ENCODE measurements at regions not wholly inside any gene's neighbourhood (a gene's known extent, or its start where the extent isn't known, plus 50 kb on each side); places are given as distances from the start of the nearest gene placed in this dataset.
"Not testable (repeated sequence)": the region's sequence is repeated elsewhere in the genome, so short reads cannot be mapped to it uniquely, and the experiment has no call there.

DNA sequence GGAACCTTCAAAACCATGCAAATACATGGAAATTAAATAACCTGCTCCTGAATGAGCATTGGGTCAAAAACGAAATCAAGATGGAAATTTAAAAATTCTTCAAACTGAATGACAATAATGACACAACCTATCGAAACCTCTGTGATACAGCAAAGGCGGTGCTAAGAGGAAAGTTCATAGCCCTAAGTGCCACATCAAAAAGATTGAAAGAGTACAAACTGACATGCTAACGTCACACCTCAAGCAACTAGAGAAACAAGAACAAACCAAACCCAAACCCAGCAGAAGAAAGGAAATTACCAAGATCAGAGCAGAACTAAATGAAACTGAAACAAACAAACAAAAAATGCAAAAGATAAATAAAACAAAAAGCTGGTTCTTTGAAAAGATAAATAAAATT, 283.5 kb downstream of the SOX4 start:
- Mint-ChIP-seq H3K9me3 (peaks cover 35% of the 10 kb centered on the region), H3K4me3 (peak overlapping the region; percentile 49), H3K36me3 (peaks cover 16% of the 10 kb centered on the region), H3K27ac (peak overlapping the region; percentile 61)
- DNase-seq; POLR2A ChIA-PET; H3K27me3 Mint-ChIP-seq; ATAC-seq (ENCODE audit: low read depth); H3K4me1 Mint-ChIP-seq: not testable (repeated sequence)

DNA sequence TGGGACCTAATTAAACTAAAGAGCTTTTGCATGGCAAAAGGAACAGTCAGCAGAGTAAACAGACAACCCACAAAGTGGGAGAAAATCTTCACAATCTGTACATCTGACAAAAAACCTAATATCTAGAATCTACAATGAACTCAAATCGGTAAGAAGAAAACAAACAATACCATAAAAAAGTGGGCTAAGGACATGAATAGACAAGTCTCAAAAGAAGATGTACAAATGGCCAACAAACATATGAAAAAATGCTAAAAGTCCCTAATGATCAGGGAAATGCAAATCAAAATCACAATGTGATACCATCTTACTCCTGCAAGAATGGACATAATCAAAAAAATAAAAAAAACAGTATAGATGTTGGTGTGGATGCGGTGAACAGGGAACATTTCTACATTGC, 286.7 kb downstream of the SOX4 start:
- peaks cover 15% of the 10 kb centered on the region for H3K36me3 Mint-ChIP-seq
- H3K27me3 Mint-ChIP-seq; POLR2A ChIA-PET; H3K4me3 Mint-ChIP-seq; H3K27ac Mint-ChIP-seq; ATAC-seq (ENCODE audit: low read depth); DNase-seq: not testable (repeated sequence)
- H3K9me3 Mint-ChIP-seq = peaks cover 35% of the 10 kb centered on the region
- peaks cover 12% of the 10 kb centered on the region for H3K4me1 Mint-ChIP-seq

DNA sequence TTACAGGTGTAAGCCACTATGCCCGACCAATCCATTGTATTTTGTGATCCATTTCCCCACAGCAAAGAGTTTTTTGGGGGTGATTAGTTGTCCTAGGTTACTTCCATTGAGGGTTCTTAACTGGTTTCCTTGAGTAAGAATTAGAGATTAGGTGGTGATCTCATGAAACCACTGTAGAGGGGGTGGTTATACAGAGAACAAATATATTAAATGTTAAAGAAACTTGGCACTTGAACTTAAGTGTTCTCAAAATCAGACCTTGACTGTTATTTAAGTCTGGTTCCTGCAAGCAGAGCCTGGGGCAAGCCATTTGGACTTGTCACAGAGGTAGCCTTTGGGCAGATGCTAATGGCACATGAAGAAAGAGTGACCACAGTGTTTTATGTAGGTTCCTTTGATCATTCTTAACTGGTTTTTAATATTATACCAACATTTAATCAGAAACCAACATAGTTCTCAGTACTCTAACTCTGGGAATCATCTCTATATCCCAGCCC, 288.5 kb downstream of the SOX4 start:
- H3K4me1 Mint-ChIP-seq = peaks cover 8% of the 10 kb centered on the region
- H3K36me3 Mint-ChIP-seq = peaks cover 4% of the 10 kb centered on the region
- ATAC-seq (ENCODE audit: low read depth) (no peak), DNase-seq (no peak)
- POLR2A ChIA-PET = no interaction called here
- peaks cover 23% of the 10 kb centered on the region for H3K9me3 Mint-ChIP-seq
- H3K27me3 Mint-ChIP-seq = no peaks in the 10 kb centered on the region
- H3K27ac Mint-ChIP-seq = no peak overlapping the region
- H3K4me3 Mint-ChIP-seq = no peak overlapping the region

DNA sequence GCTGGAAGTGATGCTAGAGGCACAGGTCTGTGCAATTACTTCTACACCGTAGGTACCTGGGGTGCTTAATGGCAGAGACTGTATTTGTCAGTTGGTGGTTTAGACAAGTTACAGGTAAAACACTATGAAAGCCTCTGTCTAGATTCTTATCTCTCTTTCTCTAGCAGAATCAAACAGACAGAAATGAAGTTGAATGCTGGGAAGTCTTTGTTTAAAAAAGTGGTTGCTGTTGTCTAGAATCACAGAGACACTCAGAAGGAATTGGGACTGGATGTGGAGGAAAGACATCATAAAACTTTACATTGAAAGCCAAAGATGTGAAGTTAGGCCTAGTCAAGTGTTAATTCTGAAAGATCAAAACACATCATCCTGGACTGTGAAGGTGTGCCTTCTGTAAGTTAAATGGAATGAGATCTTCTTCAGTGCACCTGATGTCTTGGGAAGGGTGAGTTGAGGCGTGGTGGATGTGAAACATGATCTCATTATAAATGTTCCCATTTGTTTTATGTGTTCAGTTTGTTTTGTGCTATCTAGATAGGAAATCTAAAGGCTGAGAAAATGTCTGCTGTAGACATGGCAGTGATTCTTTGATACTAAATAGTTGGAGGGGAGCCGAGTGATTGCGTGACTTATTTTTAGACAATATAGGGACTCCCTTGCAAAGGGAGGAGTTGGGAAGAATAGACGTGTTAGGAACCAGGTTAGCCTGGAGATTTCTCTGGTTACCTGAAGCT, 290.2 kb downstream of the SOX4 start:
- peaks cover 3% of the 10 kb centered on the region for H3K4me1 Mint-ChIP-seq
- ATAC-seq (ENCODE audit: low read depth) = no peak
- POLR2A ChIA-PET = no interaction called here
- no peaks in the 10 kb centered on the region for H3K27me3 Mint-ChIP-seq
- H3K9me3 Mint-ChIP-seq = peaks cover 16% of the 10 kb centered on the region
- H3K36me3 Mint-ChIP-seq = no peaks in the 10 kb centered on the region
- DNase-seq = no peak
- H3K27ac Mint-ChIP-seq = no peak overlapping the region
- no peak overlapping the region for H3K4me3 Mint-ChIP-seq

DNA sequence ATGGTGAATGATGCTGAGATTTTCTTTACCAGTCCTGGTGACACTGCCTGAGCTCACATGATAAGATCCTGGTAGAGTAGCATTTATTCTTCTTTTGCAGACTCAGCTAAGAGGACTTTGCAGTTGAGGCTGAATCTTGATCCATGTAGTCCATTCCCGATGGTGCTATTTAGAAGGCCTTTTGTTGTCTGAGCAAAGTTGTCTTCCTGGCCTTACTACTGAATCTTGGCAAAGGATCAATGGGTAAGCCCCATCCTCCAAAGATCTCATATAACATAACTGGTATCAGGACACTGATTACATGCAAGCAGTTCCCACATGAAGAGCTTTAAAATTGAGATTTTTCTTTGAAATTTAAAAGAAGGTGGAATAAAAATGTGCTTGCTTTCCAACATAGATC, 291.6 kb downstream of the SOX4 start:
- no peak for ATAC-seq (ENCODE audit: low read depth)
- Mint-ChIP-seq H3K27me3 (no peaks in the 10 kb centered on the region), H3K9me3 (peaks cover 10% of the 10 kb centered on the region)

DNA sequence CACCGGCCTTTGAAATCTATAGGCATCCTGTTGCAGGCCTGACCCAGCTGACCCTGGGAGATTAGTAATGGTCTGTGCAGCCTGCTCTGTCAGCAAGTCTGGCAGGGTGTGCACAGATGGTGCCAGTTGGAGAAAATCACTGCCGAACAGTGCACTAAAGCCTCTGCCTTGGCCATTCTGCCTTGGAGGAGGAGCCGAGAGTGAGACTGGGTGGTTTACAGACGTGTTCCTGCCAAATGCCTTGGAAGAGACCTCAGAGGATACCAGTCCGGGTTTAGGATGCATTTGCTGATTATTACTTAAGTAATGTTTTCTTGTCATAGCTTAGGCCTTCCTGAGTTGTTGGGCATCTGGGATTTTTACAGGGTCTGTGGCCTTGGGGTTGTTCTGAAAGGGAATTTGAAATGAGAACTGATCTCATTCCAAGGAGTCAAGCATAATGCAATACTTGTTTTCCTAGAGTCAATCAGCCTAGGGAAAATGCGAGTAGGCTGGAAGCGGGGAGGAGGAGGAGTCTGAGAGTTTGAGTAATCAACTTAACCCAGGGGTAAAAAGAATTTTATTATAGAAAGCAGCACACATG, 292.1 kb downstream of the SOX4 start:
- Mint-ChIP-seq H3K4me1 (peaks cover 3% of the 10 kb centered on the region), H3K4me3 (no peak overlapping the region), H3K27ac (no peak overlapping the region), H3K27me3 (no peaks in the 10 kb centered on the region), H3K9me3 (peaks cover 8% of the 10 kb centered on the region), H3K36me3 (no peaks in the 10 kb centered on the region)
- DNase-seq (no peak), ATAC-seq (ENCODE audit: low read depth) (no peak)
- POLR2A ChIA-PET = no interaction called here

More for the DNA sequence above, 291.6 kb downstream of the SOX4 start:
- no peak overlapping the region for H3K27ac Mint-ChIP-seq
- no peak overlapping the region for H3K4me3 Mint-ChIP-seq
- DNase-seq = no peak
- H3K36me3 Mint-ChIP-seq = no peaks in the 10 kb centered on the region
- POLR2A ChIA-PET = no interaction called here
- peaks cover 3% of the 10 kb centered on the region for H3K4me1 Mint-ChIP-seq

DNA sequence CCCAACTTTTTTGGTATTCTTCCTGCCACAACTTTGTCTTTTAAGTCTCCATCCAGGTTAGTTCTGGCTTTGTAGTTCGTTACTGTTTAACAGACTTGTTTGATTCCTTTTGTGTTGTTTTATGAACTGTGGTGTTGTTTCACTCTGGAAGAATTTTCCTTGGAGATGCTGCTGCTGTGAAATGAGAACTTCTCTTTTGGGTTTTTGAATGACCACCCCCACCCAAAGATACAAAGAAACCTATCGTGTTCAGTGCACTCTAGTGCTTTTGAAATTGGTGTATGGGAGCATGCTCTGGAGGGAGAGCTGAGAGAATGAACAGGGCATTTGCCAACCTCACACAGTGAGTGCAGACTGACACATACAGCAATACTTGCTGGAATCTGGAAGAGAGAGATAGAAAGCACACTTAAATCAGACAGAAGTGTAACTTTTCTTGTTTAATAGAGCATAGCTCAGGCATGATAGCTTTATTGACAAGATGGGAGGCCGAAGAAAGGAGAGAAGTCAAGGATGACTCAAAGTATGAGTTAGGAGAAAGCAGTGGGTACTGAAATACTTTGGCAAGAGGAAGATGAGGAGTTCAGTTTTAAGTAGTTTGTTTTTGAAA, 293.1 kb downstream of the SOX4 start:
- H3K4me3 Mint-ChIP-seq = no peak overlapping the region
- peaks cover 10% of the 10 kb centered on the region for H3K9me3 Mint-ChIP-seq
- no peak for ATAC-seq (ENCODE audit: low read depth)
- H3K27ac Mint-ChIP-seq = no peak overlapping the region
- no peaks in the 10 kb centered on the region for H3K36me3 Mint-ChIP-seq
- DNase-seq = no peak
- POLR2A ChIA-PET = no interaction called here
- peaks cover 3% of the 10 kb centered on the region for H3K4me1 Mint-ChIP-seq
- H3K27me3 Mint-ChIP-seq = no peaks in the 10 kb centered on the region

DNA sequence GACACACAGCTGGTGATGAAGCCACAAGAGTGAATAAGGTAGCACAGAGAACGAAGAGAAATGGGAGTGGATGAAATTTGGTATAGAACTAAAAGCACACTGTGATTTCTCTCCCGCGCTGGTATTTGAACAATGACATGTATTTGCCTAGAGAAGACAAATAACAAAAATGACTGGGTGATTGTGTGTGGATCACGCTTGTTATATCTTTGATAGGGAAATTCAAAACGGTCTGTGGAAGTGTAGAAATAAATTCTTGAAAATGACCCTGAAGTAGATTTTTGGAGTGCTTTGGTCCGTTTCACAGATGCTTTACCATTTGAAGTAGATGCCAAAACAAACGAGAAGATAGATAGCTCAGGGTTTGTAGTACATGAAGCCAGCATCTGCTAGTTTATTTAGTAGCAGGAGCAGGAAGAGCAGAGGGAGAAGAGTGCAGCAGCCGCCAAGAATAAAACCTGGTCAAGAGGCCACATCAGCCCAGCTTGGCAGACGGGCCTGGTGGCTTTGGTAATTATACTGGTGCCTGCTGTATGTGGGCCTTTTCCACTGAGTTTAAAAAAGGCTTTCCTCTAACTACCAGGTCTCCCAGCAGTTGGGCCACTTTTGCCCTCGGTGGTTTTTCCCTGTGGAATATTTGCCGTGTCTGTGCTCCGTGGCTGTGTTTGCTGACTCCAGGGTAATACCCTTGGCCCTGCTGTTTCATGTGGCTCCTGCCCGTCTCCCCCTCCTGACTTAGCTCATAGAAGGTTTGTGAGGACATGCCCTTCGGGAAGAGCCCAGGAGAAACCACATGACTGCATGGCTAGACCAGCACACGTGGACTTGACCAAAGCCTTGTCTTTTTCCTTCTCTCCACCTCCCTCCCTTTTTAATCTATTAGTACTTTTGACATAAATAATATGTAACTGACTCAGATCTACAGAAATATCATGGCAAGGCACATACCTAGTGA, 294.0 kb downstream of the SOX4 start:
- ATAC-seq (ENCODE audit: low read depth) = no peak
- DNase-seq = no peak
- POLR2A ChIA-PET = no interaction called here
- Mint-ChIP-seq H3K27ac (no peak overlapping the region), H3K9me3 (peaks cover 10% of the 10 kb centered on the region), H3K36me3 (no peaks in the 10 kb centered on the region), H3K4me1 (peaks cover 3% of the 10 kb centered on the region), H3K4me3 (no peak overlapping the region), H3K27me3 (no peaks in the 10 kb centered on the region)

DNA sequence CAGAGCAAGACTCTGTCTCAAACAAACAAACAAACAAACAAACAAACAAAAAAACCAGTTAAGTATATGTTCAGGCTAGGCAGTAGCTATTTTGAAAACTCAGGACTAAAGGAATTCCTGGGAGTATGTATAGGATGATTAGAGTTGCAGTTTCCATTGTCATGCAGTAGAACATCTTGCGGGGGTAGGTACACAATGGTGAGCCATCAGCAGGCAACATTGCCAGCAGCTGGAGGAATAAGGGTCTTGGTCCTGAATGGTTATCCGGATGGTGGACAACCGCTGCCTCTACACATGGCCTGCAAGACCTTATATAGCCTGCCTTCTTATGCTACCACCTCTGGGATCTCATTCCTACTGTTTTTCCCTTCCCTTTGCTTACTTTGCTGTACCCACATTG, 297.5 kb downstream of the SOX4 start:
- no peak for ATAC-seq (ENCODE audit: low read depth)
- Mint-ChIP-seq H3K27ac (no peak overlapping the region), H3K4me3 (no peak overlapping the region), H3K36me3 (no peaks in the 10 kb centered on the region), H3K27me3 (no peaks in the 10 kb centered on the region), H3K9me3 (peaks cover 2% of the 10 kb centered on the region), H3K4me1 (no peaks in the 10 kb centered on the region)
- no peak for DNase-seq
- POLR2A ChIA-PET = no interaction called here

DNA sequence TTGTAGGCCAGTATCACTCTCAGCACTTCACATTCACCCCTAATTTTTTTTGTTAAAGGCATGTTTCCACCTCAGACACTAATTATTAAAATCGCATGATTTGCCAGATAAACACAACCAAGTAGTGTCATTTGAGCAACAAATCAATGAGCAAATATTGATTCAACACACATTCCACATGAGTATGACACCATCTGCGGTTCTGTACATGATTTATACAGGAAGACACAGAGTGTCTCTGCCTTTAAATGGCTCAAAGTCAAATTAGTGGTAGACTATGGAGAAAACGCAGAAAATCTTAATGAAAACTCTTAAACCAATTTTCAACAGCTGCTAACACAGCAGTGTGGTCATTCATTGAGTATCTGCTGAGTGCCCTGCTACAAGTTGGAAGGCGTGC, 300.2 kb downstream of the SOX4 start:
- peaks cover 2% of the 10 kb centered on the region for H3K9me3 Mint-ChIP-seq
- POLR2A ChIA-PET = no interaction called here
- H3K27me3 Mint-ChIP-seq = peaks cover under 1% of the 10 kb centered on the region
- no peak overlapping the region for H3K4me3 Mint-ChIP-seq
- ATAC-seq (ENCODE audit: low read depth) = no peak
- DNase-seq = no peak
- H3K27ac Mint-ChIP-seq = no peak overlapping the region
- H3K4me1 Mint-ChIP-seq = no peaks in the 10 kb centered on the region
- H3K36me3 Mint-ChIP-seq = no peaks in the 10 kb centered on the region

DNA sequence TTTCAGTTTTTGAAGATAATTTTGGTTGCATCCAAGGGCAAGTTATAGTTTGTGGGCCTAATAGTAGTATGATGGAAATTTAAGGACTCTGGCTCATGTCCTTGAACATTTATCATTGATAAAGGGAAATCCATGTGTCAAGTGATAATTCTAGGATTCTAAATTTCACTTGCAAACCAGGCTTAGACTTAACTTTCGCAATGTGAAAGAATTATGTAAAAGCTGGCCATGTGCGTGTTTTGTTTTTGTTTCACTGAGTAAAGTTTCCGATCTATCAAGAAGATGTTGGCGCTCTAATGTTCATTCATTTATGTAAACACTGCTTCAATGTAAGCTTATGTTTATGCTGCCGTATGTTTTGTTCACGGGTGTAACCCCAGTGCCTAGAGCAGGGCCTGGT, 302.0 kb downstream of the SOX4 start:
- Mint-ChIP-seq H3K9me3 (peaks cover 2% of the 10 kb centered on the region), H3K27me3 (peaks cover 2% of the 10 kb centered on the region), H3K36me3 (no peaks in the 10 kb centered on the region), H3K27ac (no peak overlapping the region), H3K4me3 (no peak overlapping the region), H3K4me1 (no peaks in the 10 kb centered on the region)
- ATAC-seq (ENCODE audit: low read depth) = no peak
- POLR2A ChIA-PET = no interaction called here
- DNase-seq = no peak

DNA sequence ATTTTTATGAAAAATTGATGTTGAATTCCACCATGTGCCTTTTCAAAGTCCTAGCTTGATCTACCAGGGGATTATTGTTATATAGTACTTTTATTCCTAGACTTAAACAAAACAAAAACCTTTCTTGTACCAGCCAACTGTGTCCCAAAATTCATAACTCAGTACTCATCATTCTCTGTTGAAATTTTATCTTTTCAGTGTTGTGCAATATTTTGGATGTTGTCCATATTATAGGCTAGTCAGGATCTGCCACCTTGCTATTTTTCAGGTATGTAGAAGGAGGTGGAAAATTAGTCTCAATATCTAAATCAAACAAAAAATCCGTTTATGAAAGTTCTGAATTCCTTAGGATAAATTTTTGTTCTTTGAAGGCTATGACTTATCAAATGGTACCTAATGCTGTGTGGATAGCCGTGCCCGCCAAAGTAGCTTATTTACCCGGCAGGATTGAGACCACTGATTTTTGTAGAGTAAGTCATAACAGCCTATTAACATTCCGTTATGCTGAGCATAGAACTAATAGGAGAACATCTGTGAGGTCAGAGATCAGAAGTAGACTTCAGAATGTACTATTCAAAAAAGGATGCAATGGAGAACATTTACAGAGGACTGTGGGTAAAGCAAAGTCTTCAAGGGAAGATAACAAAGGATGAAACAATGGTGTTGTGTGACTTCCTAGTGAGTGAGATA, 304.7 kb downstream of the SOX4 start:
- ATAC-seq (ENCODE audit: low read depth) (no peak), DNase-seq (no peak)
- POLR2A ChIA-PET = no interaction called here
- no peak overlapping the region for H3K27ac Mint-ChIP-seq
- H3K27me3 Mint-ChIP-seq = peaks cover 2% of the 10 kb centered on the region
- no peaks in the 10 kb centered on the region for H3K36me3 Mint-ChIP-seq
- no peak overlapping the region for H3K4me3 Mint-ChIP-seq
- no peaks in the 10 kb centered on the region for H3K9me3 Mint-ChIP-seq
- no peaks in the 10 kb centered on the region for H3K4me1 Mint-ChIP-seq

DNA sequence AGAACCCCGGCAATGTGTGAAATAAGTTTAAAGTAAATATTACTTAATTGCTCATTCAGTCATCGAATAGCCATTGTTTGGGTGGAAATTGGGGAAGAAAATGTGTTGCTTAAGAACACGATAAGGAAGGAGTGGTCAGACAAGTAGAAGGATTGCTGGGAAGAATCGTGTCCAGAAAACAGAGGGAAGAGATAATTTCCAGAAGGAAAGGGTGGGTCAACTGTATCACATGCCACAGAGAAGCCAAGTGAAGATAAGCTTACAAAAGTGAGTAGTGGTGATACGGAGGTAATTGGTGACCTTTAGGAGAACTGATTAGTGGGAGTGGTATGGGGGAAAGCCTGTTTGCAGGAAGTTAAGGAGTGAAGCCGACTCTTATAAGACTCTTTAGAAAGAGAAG, 306.2 kb downstream of the SOX4 start:
- POLR2A ChIA-PET = no interaction called here
- no peak for ATAC-seq (ENCODE audit: low read depth)
- Mint-ChIP-seq H3K9me3 (no peaks in the 10 kb centered on the region), H3K27me3 (peaks cover 2% of the 10 kb centered on the region), H3K27ac (no peak overlapping the region), H3K4me3 (no peak overlapping the region), H3K36me3 (no peaks in the 10 kb centered on the region), H3K4me1 (no peaks in the 10 kb centered on the region)
- no peak for DNase-seq

All from activated naive CD8-positive, alpha-beta T cell treated with anti-CD3 and anti-CD28 coated beads, Interleukin-2, amount 10 ng/mL, durations not matched to agents 7 days and 5 days (primary cell).